ENCODE measurements at regions not wholly inside any gene's neighbourhood (a gene's known extent, or its start where the extent isn't known, plus 50 kb on each side); places are given as distances from the start of the nearest gene placed in this dataset.
"Not testable (repeated sequence)": the region's sequence is repeated elsewhere in the genome, so short reads cannot be mapped to it uniquely, and the experiment has no call there.

DNA sequence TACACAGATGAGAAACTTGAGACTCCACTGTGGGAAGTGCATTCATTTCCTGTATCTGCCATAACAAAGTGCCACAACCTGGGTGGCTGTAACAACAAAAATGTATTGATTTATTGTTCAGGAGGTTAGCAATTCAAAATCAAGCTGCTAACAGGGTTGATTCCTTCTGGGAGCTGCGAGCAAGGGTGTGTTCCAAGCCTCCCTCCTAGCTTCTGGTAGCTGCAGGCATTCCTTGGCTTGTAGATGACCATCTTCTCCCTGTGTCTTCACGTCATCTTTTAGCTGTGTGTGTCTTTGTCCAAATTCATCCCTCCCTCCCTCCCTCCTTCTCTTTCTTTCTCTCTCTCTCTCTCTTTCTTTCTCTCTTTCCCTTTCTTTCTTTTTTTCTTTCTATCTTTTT is 258.1 kb downstream of the MSX2 start:
- DNase-seq (ENCODE audit: low read depth): no peak

DNA sequence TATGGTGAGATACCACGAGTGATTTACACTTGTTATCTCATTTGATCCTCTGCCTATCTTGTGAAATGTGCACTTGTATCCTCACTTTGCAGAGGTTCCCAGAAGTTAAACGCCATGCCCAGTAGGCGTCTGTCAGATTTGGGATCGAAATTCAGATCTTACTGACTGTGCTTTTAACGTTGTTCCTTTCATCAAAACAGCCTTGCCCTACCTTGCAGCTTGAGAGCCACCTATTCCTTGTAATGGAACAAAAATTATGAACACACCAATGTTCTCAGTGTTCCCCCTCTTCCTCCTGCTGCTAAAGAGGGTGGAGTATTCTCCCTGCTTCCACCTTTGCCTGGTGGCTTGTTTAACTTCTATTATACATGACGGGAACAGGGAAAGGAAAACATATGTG is 257.0 kb downstream of the MSX2 start:
- no peak for DNase-seq (ENCODE audit: low read depth)

DNA sequence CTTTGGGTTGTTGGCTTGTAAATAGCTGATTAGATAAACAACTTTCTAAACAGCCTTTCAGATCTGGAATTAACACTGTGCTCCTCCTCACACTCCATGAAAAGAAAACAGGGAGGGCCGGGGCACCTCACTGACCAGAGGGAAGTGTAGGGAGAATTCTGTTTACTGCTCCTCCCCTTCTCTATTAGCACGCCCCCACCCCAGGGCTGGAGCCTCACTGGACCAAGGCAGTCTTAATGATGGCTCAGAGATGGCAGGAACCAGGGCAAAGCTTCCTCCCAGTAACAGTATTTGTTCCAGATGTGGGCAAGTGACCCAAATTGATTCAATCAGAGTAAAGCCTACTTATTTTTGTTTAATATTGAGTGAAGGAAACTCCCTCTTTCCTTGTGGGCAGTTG is 256.6 kb downstream of the MSX2 start:
- no peak for DNase-seq (ENCODE audit: low read depth)

DNA sequence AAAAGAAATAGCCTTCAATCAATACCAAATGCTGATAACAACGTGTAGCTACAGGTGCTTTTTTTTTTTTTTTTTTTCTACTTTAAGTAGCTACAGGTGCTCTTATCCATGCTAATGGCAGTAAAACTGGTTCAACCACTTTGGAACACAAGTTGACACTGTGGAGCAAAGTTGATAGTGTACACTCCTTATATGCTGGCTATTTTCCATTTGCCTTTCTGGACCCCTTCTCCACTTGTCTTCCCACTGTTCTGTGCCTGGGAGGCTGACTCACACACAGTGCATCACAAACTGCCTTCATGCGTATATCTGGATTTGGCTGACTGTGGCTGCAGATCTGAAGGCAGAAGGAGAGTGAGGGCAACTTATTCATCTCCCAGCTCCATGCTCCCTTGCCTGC is 247.9 kb downstream of the MSX2 start:
- DNase-seq (ENCODE audit: low read depth): no peak

DNA sequence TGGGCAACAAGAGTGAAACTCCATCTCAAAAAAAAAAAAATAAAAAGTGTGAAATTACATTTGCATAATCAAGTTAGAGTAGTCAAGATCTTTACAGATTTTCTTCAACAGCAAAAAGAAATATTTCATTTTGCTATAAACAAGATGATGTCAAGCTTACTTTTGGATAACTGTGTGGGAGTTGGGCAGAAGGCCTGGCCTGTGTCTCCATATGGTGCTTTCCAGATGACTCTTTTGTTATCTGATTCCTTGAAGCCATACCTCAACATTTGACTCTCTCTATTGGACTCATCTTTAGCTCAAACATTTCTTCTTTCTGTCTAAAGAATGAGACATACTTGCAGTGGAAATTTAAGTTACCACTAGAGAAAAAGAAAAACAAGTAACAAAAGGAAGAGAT is 246.8 kb downstream of the MSX2 start:
- no peak for DNase-seq (ENCODE audit: low read depth)

DNA sequence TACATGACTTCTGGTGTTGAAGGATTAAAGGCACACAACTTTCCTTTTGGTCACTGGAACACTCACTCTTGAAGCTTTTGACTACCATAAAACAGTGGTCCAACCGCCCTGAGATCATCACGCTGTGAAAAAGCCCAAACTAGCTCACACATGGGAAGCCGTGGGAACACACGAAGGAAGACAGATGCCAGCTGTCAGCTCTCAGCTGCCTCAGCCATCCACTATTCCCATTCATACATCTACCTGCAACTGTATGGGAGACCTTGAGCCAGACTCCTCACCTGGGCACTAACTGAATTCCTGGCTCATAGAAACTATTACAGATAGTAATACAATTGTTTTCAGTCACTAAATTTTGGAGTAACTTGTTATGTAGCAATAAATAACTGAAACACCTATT is 246.1 kb downstream of the MSX2 start:
- DNase-seq (ENCODE audit: low read depth): no peak

DNA sequence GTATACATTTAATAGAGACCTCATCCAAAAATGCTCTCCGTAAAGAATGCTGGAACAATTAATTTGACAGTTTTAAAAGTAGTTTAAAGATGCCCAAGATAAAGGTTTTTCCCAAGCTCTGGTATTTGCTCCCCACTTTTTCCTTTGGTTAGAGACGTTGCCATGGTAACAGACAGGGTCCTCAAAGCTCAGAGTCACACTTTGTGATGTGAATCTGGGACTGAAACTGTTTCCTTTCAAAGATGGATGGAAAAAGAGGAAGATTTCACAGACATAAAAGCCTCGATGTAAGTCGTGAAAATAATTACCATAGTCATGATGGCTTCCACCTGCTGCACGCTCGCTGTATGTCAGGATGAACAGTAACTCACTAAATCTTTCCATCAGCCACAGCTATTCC is 229.5 kb downstream of the MSX2 start:
- no peak for DNase-seq (ENCODE audit: low read depth)

DNA sequence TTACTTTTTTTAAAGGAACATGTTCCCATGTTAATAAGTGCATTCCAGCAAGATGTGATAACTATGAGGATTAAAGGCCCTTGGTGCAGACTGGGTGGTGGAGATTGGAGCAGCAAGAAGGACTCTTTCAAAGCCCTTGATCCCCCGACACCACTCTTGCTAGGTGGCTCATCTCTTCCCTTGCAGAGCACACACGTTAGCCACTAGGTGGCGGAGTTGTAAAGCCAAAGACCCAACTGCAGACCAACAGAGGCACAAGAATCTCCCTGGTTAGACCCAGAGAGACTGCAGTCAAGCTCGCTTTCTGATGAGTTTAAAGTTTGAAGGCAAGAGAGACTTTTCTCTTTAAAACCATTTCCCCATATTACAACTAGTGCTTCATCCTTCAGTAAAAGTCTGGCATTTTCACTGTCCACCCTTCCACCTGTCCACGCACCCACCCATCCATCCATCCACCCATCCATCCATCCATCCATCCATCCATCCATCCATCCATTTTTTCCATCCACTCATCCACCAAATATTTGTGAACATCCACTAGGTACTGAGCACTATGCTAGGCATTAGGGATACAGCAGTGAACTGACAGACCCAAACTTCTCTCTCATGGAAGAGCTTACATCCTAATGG is 226.9 kb downstream of the MSX2 start:
- DNase-seq (ENCODE audit: low read depth): peak; percentile 43

DNA sequence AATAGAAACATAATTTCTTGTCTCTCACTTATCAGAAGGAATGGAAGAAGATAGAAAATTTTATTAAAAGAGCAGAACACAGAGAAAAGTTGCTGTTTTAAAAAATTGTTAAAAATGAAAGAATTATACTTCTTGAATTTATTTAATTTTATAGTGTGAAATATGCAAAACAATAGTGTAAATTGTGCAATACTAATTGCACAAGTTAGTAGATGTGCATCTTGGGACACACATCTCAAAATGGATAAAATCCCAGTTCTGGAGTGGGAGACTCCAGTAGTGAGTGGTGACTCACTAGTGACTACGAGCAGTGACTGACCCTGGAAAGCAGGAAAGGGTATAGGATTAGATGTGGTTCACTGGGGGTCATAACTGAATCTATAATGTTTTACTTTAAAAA is 223.2 kb downstream of the MSX2 start:
- DNase-seq (ENCODE audit: low read depth): no peak

DNA sequence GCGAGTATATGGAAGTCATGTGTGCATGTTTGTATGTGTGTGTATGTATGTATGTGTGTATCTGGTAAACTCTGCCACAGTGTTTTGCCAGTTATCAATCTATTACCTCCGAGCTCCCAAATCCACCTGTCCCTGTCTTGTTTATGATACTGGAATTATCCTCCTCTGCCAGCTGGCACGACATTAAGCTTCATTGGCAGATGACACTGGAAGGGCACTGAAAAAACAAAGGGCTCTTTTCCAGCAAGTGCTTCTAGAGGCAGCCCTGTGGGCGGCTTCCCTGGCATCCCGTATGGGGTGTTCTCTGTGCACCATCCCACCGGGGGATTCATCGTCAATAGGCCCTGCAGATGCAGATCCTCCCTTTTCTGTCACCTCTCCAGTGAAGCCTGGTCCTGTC is 221.5 kb downstream of the MSX2 start:
- no peak for DNase-seq (ENCODE audit: low read depth)

DNA sequence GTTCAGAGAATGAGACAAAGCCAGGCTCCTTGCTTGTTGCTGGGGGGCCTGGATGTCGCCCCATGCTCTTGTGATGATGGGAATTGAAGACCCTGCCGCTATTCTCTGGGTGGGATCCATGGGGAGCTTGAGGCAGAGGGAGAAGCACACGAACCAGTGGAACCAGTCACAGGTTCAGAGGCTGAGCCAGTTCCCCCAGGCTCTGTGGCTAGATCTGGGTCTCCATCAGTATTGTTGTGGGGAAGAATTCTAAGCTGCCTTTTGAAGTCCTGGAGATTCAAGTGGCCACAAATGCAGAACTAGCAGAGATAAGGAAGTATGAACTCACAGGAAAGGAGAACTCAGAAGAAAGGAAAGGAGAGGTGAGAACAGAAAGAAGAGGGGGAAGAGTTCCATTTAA is 219.4 kb downstream of the MSX2 start:
- DNase-seq (ENCODE audit: low read depth): no peak

DNA sequence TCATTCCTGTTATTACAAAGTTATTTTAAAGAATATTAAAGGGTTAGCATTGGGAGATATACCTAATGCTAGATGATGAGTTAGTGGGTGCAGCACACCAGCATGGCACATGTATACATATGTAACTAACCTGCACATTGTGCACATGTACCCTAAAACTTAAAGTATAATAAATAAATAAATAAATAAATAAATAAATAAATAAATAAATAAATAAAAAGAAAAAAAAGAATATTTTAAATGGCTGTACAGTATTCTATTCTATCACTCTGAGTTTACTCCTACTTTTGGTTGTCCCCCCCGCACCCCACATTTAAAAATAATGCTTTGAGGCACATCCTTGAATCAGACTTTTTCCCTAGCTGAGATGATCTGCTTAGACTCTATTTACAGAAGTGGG is 218.6 kb downstream of the MSX2 start:
- DNase-seq (ENCODE audit: low read depth): not testable (repeated sequence)

DNA sequence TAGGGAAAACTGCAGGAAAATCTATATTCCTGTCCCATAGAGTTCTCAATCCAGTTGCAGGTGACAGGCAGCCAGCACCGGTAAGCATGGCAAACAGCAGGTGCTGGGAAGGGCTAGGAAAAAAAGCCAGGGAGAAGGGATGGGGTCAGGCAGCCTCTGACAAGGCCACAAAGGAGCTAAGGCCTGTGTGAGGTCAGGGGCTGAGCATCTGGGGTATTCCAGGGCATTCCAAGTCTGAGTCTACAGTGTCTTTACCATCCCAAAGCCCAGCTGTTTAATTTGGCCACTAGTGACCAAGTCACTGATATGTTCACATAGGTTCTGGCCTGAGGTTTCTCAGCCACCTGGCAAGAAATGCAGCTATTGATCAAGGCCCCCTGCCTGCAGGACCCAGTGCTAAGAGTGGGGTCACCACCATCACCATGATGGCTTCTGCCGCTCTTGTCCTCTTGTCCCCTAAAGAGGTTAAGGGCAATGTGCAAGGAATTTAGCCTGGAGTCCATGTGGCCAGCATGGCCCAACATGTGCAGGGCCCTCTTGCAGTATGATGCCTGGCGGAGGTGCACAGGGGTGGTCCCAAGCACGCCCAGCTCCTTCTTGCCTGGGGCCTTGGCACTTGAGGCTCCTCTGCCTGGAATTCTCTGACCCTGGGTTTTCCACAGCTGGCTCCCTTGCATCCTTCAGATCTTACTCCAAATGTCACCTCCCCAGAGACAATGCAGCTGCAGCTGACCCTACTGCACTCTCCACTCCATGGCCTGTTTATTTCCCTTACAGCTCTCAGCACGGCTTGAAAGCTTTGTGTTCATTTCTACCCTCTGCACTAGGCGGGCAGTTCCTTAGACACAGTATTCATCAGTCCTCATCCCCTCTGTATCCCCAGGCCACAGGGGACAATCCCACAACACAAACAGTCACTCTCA is 213.1 kb downstream of the MSX2 start:
- DNase-seq (ENCODE audit: low read depth): no peak

DNA sequence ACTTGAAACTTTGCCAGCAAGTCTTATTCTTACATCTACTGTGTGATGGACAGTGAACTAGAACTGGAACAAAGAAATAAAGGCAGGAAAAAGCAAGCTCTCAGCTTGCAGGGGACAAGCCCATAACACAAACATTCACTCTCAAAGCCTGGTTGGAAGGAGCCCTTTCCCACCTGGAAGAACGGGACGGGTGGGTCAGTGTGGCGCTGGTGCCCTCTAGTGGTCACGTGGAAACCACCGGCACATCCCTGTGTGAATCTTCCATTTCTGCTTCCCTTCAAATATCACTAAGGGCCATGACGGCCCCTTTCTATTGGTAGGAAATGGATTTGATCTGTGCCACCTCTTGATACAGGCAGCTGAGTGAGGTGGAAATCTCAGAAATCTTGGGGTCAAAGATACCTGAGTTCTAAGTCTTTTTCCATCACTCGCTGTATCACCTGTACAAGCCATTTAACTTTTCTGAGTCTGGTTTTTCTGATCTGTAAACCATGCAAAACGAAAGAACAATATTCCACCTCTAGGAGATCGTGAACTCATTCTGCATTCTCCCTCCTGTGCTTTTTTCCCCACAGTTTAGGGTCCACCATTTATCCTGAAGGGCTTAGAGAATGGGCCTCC is 211.6 kb downstream of the MSX2 start:
- DNase-seq (ENCODE audit: low read depth): peak; percentile 2

DNA sequence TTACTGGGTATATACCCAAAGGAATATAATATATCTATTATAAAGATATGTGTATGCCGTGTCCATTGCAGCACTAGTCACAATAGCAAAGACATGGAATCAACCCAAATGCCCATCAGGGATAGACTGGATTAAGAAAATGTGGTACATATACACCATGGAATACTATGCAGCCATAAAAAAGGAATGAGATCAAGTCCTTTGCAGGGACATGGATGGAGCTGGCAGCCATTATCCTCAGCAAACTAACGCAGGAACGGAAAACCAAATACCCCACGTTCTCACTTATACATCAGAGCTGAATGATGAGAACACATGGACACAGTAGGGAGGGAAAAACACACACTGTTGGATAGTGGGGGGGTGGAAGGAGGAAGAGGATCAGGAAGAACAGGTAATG is 206.7 kb downstream of the MSX2 start:
- not testable (repeated sequence) for DNase-seq (ENCODE audit: low read depth)

DNA sequence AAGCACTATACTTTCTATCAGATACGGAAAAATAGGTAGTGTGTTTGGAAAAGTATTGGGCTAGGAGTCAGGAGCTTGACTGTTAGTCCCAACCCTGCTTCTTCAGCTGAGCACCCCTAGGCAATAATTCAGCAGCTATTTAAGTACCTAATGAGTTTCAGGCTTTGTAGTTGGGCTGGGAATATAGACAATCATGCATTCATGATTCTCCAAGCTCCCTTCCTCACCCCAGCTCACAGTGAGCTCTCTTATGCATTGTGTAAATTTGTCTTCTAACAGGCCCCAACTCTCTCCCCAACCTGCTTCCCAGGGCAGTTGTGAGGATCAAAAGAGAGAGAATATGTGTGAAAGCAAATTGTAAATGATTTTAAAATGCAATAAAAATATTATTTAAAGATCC is 201.2 kb downstream of the MSX2 start:
- DNase-seq (ENCODE audit: low read depth): no peak

DNA sequence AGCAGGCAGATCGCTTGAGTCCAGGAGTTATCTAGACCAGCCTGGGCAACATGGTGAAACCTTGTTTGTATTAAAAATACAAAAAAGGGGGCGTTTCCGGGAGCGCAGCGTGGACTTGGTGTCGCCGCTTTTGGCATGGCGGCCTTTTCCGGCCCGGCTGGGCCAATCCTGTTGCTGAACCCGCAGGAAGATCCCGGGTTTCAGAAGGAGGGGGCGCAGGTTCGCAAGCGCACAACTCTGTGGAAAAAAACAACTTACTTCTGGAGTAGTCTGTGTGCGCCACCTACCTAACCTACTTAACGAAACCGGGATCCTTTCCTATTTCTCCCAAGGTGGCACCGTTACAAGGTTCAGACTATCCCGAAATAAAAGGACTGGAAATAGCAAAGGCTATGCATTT is 198.6 kb downstream of the MSX2 start:
- no peak for DNase-seq (ENCODE audit: low read depth)

DNA sequence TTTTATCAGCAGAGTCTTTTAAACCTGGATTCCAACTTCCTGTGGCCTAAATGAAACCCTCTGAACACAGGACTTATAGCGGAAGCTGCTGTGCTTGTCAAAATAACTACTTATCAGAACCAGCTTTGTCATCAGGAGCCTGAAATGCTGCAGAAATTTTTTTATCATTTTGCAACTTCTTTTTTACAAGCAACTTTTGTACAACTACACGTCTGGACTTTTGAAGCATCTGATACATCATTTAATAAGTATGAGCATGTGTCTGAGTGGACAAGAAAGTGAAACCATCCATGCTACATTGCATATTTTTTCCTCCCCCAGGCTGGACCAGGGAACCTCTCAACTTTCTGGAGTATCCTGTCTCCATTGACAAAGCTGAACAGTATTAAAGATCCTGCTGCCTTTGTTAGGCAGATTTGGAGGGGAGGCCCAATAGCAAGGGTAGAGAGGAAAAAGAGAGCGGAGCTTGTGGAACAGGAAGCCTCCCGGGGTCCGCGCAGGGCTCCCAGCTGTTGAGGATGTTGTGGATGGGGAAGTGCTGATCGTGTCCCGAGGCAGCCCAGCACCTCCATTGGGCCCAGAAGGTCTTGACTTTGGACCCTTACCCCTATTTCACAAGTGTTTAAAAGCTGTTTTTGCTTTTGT is 196.6 kb downstream of the MSX2 start:
- no peak for DNase-seq (ENCODE audit: low read depth)

DNA sequence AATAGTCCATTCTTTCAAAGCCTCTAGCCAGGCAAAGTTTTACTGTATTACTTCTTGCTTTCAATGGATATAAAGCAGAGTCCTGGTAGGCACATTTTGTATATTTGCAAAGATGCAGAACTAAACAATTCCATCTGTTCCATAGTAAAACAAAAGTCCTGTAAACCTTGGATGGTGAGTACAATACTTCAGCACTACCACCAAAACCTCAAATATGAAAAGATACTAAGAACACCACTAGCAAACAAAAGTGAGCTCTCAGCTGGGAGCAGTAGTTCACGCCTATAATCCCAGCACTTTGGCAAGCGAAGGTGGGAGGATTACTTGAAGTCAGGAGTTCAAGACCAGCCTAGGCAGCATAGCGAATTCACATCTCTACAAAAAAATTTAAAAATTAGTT is 195.0 kb downstream of the MSX2 start:
- DNase-seq (ENCODE audit: low read depth): no peak

DNA sequence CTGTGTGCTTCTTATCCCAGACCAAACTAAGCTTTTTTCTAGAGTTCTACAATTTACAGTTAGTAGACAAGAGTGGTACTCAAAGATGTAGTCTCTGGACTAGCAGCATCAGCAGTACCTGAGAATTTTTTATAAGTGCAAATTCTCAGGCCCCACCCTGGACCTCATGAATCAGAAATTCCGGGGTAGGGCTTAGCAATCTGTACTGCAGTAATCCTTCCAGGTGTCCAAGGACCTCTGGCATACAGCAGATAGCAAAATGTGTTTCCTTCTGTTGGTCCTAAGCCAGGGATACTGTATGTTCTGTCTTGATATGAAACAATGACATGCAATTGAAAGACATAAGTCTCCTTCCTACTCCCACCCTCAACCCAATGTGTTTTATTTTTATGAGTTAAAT is 194.3 kb downstream of the MSX2 start:
- DNase-seq (ENCODE audit: low read depth): no peak

DNA sequence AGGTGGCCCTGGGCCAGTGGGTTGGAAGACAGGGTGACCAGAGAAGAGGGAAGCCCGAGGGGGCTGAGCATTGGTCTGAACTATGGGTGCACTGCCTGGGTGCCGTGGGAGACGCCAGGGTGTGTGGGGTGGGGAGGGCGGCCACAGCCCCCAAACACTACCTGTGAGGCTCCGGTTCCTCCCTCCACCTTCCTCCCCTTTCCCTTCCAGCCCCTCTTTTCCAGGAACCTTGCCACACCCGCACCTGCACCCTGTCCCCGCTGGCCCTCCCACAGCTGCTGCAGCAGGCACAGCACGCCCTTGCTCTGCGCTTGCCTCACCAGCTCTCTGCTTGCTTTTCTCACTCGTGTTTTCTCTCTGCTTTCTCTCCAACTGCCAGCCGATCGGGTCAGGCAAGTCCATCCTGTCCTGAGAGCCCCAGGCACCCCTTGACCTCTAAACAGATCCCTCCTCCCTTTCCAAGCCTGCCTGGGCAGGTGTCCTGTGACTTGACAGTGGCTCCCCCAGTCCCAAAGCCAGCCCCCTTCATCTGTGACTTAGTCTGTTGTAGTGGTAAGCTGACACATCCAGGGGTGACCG is 193.7 kb downstream of the MSX2 start:
- DNase-seq (ENCODE audit: low read depth): no peak

DNA sequence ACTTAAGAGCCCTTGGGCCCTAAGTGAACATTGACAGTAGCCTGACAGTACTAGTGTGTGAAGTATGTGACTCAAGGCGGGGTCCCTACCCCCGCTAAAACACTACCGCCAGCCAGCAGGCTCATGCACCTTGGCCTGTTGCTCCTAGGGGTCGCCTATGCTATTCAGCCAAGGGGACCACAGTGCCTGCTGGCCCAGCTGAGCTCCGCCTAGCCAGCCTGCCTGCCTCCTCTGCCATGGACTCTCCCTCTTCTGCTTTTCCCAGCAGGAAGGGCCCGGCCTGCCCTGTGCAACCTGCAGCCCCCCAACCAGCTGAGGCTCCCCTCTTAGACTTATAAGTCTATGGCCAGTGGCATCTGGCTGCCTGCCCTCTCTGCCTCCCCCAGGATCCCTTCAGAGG is 193.1 kb downstream of the MSX2 start:
- DNase-seq (ENCODE audit: low read depth): not testable (repeated sequence)
